Esophagus muscularis mucosa (tissue), 4 donors: ENCODE measurements at regions not wholly inside any gene's neighbourhood (a gene's known extent, or its start where the extent isn't known, plus 50 kb on each side); places are given as distances from the start of the nearest gene placed in this dataset.
"Not testable (repeated sequence)": the region's sequence is repeated elsewhere in the genome, so short reads cannot be mapped to it uniquely, and the experiment has no call there.

ENCODE experiments used
- DNase-seq: peaks from one replicate; pipeline ENCODE4 v3.0.0-alpha.2; 2017; ENCODE audit errors: extremely low spot score
- H3K27ac ChIP-seq, 4 donors: fragments of 200-600 bp; sonication (generic); replicated peaks in 1 of 4; 1 replicate in 3 of 4; 2 replicates in 1 of 4; pipeline ENCODE4 v1.5.1; 2016 to 2019; ENCODE audit warnings: mild to moderate bottlenecking in 1 of 4
- H3K27me3 ChIP-seq, 4 donors: fragments of 200-600 bp; sonication (generic); one replicate each; pipeline versions ENCODE4 v1.5.1 to v1.6.0; 2016 to 2019
- H3K36me3 ChIP-seq, 4 donors: fragments of 200-600 bp; sonication (generic); one replicate each; pipeline ENCODE4 v1.5.1; 2016 to 2019
- H3K4me1 ChIP-seq, 4 donors: fragments of 200-600 bp; sonication (generic); one replicate each; pipeline ENCODE4 v1.5.1; 2016 to 2019
- H3K4me3 ChIP-seq, 4 donors: fragments of 200-600 bp; sonication (generic); 1 replicate in 2 of 4; 2 replicates in 2 of 4; pipeline ENCODE4 v1.5.1; 2016 to 2019; ENCODE audit warnings: mild to moderate bottlenecking in 4 of 4, moderate library complexity in 1 of 4
- H3K9me3 ChIP-seq, 4 donors: fragments of 200-600 bp; sonication (generic); 1 replicate in 3 of 4; 2 replicates in 1 of 4; pipeline ENCODE4 v1.5.1; 2016 to 2019
- EP300 ChIP-seq: sonication (generic); formaldehyde crosslinking; IDR thresholded peaks from one replicate; pipeline ENCODE4 v1.6.1; 2017; ENCODE audit warnings: antibody characterized with exemption
- POLR2A ChIP-seq: fragments of 450-650 bp; IDR thresholded peaks from one replicate; pipeline ENCODE4 v1.6.1; 2017; ENCODE audit warnings: antibody characterized with exemption, moderate library complexity, mild to moderate bottlenecking, low read depth
- POLR2AphosphoS5 ChIP-seq, 2 donors: sonication (generic); formaldehyde crosslinking; IDR thresholded peaks; one replicate each; pipeline ENCODE4 v1.6.1; 2017; ENCODE audit warnings: antibody characterized with exemption in 2 of 2
- WGBS: methylation state at CpG from one replicate; pipeline ENCODE4 v1.1.5; 2018; 5-methylcytosine and 5-hydroxymethylcytosine counted together
- intact Hi-C: fragments of 100-400 bp; cut with DNase I; formaldehyde crosslinking; loops from one replicate; pipeline ENCODE4 v1.15.1; 2023
- TF ChIP-seq, protein P1 (sequence below), 3 experiments: fragments of 200-600 bp in 2 of 3; fragments of 450-650 bp in 1 of 3; sonication (generic) in 2 of 3; IDR thresholded peaks; one replicate each; pipeline ENCODE4 v1.5.1; 2017 to 2019; ENCODE audit warnings: antibody characterized with exemption in 3 of 3, mild to moderate bottlenecking in 2 of 3, moderate library complexity in 1 of 3

DNA sequence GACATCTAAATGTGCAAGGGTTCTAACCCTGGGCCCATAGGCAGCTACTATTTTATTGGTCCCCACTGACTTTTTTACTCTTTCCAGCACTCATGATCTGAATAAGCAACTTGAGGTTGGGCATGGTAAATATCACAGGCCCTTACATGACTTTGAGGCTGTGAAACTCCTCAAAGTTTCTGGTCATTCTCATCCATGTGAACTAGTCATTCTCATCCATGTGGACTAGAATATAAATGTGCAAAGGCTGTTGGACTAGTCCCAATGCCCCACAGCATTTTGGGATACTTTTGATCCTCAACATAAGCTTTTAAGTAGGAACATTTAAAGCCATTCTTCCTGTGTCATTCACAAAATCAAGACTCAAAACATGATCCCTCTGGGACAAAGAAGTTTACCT lies 290.7 kb upstream of the PPARGC1A start:
- H3K36me3 ChIP-seq, result no peaks in the 10 kb centered on the region
- no peak for DNase-seq
- H3K9me3 ChIP-seq, result no peaks in the 10 kb centered on the region
- no peak overlapping the region for H3K27ac ChIP-seq
- intact Hi-C loops, result no loop called here
- H3K27me3 ChIP-seq, result no peaks in the 10 kb centered on the region
- H3K4me3 ChIP-seq, result no peak overlapping the region
- no peak for TF ChIP-seq POLR2A
- no peaks in the 10 kb centered on the region for H3K4me1 ChIP-seq

DNA sequence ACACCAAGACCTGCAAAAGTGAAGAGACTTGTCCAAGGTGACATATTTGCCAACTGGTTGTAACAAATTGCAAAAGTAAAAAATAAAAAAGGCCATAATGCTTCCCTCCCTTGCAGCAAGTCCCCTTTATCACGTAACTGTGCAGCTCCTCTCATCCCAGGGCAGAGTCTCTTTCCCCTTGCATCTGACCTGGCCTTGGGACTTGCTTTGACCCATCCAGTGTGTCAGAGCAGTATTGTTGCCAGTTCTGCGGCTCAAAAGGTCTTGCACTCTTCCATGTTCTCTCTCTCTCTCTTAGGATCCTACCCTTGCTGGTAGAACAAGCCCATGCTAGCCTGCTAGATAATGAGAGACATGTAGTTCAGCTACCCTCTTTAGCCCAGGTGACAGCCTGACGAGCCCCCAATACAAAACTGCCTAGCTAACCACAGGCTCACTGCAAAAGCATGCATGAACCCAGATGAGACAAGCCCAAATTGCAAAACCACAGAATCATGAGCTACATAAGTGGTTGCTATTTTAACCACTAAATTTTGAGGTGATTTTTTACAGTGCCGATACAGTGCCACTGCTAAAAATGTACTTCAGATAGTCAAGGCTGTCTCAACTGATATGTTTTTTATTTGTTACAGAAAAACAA lies 289.5 kb upstream of the PPARGC1A start:
- TF ChIP-seq POLR2A (no peak), POLR2AphosphoS5 (IDR thresholded peaks at IDR 0.05) (no peak), EP300 (no peak)
- TF ChIP-seq, protein P1, sequence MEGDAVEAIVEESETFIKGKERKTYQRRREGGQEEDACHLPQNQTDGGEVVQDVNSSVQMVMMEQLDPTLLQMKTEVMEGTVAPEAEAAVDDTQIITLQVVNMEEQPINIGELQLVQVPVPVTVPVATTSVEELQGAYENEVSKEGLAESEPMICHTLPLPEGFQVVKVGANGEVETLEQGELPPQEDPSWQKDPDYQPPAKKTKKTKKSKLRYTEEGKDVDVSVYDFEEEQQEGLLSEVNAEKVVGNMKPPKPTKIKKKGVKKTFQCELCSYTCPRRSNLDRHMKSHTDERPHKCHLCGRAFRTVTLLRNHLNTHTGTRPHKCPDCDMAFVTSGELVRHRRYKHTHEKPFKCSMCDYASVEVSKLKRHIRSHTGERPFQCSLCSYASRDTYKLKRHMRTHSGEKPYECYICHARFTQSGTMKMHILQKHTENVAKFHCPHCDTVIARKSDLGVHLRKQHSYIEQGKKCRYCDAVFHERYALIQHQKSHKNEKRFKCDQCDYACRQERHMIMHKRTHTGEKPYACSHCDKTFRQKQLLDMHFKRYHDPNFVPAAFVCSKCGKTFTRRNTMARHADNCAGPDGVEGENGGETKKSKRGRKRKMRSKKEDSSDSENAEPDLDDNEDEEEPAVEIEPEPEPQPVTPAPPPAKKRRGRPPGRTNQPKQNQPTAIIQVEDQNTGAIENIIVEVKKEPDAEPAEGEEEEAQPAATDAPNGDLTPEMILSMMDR (IDR thresholded peaks at IDR 0.05), result no peak
- no peak overlapping the region for H3K4me3 ChIP-seq
- 89% methylated on average over 4 of the region's 4 CpGs for WGBS
- H3K27me3 ChIP-seq, result no peaks in the 10 kb centered on the region
- no peak overlapping the region for H3K27ac ChIP-seq
- intact Hi-C loops, result no loop called here
- H3K36me3 ChIP-seq, result no peaks in the 10 kb centered on the region
- H3K4me1 ChIP-seq, result no peaks in the 10 kb centered on the region
- DNase-seq, result no peak
- H3K9me3 ChIP-seq, result no peaks in the 10 kb centered on the region

DNA sequence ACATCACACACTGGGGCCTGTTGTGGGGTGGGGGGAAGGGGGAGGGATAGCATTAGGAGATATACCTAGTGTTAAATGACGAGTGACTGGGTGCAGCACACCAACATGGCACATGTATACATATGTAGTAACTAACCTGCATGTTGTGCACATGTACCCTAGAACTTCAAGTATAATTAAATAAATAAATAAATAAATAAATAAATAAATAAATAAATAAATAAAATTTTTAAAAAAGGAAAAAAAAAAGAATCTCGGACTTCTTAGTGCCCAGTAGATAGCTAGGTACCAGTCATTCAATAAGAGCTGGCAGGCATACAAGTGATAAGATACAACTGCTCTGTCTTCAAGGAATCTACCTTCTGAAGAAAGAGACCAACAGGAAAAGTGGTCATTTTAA lies 287.6 kb upstream of the PPARGC1A start:
- H3K4me3 ChIP-seq, H3K36me3 ChIP-seq, DNase-seq, H3K4me1 ChIP-seq, H3K27me3 ChIP-seq, intact Hi-C loops, H3K27ac ChIP-seq, H3K9me3 ChIP-seq: not testable (repeated sequence)
- WGBS, result 97% methylated on average over 2 of the region's 2 CpGs

DNA sequence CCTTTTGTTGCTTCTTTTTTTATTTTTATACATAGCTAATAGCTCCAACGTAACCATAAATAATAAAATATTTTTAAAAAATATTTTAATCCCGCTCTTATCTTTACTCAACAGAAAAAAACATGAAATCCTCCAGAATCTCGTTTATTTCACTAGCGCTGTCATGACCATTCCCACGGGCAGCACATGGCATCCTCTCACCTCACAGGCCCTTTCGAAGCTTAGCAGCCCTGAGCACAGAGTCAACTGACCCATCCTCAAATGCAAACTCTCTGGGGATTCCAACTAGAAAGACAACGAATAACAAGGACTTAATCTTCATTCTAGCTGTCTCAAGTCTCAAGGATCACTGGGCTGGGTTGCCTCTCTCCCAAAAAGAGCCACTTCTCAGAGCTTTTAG lies 285.9 kb upstream of the PPARGC1A start:
- Histone ChIP-seq H3K36me3 (no peaks in the 10 kb centered on the region), H3K4me1 (no peaks in the 10 kb centered on the region), H3K27ac (no peak overlapping the region), H3K27me3 (no peaks in the 10 kb centered on the region), H3K9me3 (no peaks in the 10 kb centered on the region), H3K4me3 (no peak overlapping the region)
- intact Hi-C loops, result no loop called here
- no peak for DNase-seq
- TF ChIP-seq, protein P1 (IDR thresholded peaks at IDR 0.05), result no peak
- TF ChIP-seq EP300 (no peak), POLR2AphosphoS5 (IDR thresholded peaks at IDR 0.05) (no peak), POLR2A (no peak)
- WGBS, result 79% methylated on average over 7 of the region's 7 CpGs

DNA sequence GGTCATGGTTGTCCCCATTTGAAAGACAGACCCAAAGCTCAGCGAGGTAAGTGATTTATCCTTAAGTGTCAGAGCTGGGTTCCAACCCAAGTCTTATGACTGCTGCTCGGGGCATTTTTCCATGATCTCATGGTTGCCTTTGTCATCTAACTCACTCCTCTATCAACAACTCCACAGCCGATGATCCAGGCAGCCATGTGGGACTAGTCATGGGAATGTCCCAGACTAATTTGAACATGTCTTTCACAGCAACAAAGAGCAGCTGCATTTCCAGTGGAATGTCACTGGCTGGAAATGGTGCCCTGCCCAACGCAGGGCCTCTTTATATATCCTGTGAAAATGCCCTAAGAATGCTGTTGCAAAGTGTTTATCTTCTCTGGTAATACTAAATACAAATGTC lies 284.8 kb upstream of the PPARGC1A start:
- Histone ChIP-seq H3K27ac (no peak overlapping the region), H3K4me3 (no peak overlapping the region), H3K4me1 (no peaks in the 10 kb centered on the region), H3K36me3 (no peaks in the 10 kb centered on the region), H3K9me3 (no peaks in the 10 kb centered on the region), H3K27me3 (no peaks in the 10 kb centered on the region)
- no peak for TF ChIP-seq POLR2AphosphoS5 (IDR thresholded peaks at IDR 0.05)
- TF ChIP-seq EP300, result no peak
- TF ChIP-seq, protein P1 (IDR thresholded peaks at IDR 0.05), result no peak
- no peak for TF ChIP-seq POLR2A
- intact Hi-C loops, result no loop called here
- 37% methylated on average over 4 of the region's 4 CpGs for WGBS
- DNase-seq, result no peak

DNA sequence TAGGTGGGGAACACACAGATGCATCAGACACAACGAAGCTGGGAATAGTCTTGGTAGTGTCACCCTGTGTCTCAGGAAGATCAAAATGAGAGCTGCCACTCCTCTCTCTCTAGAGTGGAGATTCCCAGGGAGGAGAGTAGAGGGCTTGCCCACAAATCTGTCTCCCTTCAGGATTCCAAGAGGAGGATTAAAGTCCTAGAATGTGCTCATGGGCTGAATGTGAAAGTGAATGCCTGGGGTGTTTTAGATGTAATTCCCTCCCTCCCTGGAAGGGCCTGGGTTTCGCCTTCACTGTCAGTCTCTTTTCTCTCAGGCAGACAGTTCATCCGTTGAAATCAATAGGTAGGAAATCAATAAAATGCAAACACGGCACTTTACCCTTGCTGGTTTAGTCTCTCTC lies 282.6 kb upstream of the PPARGC1A start:
- H3K27me3 ChIP-seq, result no peaks in the 10 kb centered on the region
- no peak overlapping the region for H3K4me3 ChIP-seq
- H3K4me1 ChIP-seq, result no peaks in the 10 kb centered on the region
- H3K27ac ChIP-seq, result no peak overlapping the region
- H3K36me3 ChIP-seq, result no peaks in the 10 kb centered on the region
- intact Hi-C loops, result no loop called here
- 89% methylated on average over 4 of the region's 4 CpGs for WGBS
- TF ChIP-seq POLR2AphosphoS5 (IDR thresholded peaks at IDR 0.05), result no peak
- TF ChIP-seq EP300, result no peak
- TF ChIP-seq, protein P1 (IDR thresholded peaks at IDR 0.05), result no peak
- TF ChIP-seq POLR2A, result no peak
- DNase-seq, result no peak
- H3K9me3 ChIP-seq, result no peaks in the 10 kb centered on the region
